ENCODE measurements at regions not wholly inside any gene's neighbourhood (a gene's known extent, or its start where the extent isn't known, plus 50 kb on each side); places are given as distances from the start of the nearest gene placed in this dataset.

DNA sequence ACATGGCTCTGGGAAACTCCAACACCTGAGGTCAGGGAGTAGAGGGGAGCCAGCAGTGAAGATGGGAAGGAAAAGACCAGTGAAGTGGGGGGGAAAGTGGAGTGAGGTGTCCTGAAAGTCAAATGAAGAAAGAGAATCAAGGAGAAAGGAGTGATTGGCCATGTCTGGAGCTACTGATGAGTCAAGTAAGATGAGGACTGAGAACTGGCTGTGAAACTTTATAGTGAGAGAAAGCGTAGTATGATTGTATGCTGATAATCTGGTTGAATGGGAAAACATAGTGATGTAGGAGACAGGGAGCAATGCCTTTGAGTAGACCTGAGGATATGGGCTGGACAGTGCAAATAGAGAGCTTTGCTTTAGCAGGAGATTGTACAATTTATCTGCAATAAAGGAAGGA is 183.6 kb upstream of the GMDS start:
- Mint-ChIP-seq H3K36me3 (no peaks in the 10 kb centered on the region), H3K4me3 (no peak overlapping the region), H3K9me3 (no peaks in the 10 kb centered on the region), H3K4me1 (ENCODE audit: low read depth in 2 of 2) (no peaks in the 10 kb centered on the region), H3K27me3 (no peaks in the 10 kb centered on the region), H3K27ac (no peak overlapping the region)
- DNase-seq (ENCODE audit: low spot score) (no peak), ATAC-seq (no peak)

DNA sequence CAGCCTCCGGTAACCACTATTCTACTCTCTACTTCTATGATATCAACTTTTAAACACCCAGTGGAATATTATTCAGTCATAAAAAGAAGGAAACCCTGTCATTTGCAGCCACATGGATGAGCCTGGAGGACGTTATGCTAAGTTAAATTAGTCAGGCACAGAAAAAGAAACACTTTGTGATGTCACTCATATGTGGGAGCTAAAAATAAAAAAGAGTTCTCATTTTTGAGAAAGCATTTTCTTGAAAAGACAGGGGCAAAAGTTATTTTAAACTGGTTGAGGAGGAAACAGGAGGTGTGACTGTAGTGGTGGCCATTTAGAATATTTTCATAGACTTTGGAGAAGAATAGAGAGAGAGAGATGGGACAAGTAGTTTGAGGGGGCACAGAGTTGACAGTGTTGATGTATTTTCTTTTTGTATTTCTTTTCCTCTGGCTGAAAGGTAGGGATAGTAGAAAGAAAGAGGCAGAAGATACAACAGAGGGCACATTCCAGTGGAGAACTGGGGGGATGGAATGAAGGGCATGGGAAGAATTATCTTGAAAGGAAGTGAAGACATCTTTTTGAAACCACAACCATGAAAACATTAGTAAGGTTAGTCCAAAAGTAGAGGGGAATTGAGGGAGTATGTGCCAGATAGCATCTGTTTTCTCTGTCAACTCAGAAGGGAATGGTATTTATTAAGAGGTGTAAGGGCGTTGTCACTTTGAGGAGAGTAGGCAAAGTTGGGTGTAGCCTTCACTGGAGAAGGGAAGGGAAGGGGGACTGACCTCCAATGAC is 181.3 kb upstream of the GMDS start:
- ATAC-seq (no peak), DNase-seq (ENCODE audit: low spot score) (no peak)
- Mint-ChIP-seq H3K27me3 (no peaks in the 10 kb centered on the region), H3K27ac (no peak overlapping the region), H3K4me1 (ENCODE audit: low read depth in 2 of 2) (no peaks in the 10 kb centered on the region), H3K36me3 (no peaks in the 10 kb centered on the region), H3K9me3 (no peaks in the 10 kb centered on the region), H3K4me3 (no peak overlapping the region)

DNA sequence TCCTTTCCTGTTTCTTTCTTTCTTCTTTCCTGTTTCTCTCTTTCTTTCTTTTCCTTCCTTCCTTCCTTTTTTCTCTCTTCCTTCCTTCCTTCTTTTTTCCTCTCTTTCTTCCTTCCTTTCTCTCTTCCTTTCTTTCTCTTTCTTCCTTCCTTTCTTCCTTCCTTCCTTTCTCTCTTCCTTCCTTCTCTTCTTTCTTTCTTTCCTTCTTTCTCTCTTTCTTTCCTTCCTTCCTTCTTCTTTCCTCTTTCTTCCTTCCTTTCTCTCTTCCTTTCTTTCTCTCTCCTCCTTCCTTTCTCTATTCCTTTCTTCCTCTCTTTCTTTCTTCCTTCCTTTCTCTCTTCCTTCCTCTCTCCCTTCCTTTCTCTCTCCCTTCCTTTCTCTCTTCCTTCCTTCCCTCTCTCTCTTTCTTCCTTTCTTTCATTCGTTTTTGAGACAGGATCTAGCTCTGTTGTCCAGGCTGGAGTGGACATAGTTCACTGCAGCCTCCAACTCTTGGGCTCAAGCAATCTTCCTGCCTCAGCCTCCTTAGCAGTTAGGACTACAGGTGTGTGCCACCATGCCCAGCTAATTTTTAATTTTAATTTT is 170.8 kb upstream of the GMDS start:
- Mint-ChIP-seq H3K4me3 (no peak overlapping the region), H3K36me3 (no peaks in the 10 kb centered on the region), H3K27ac (no peak overlapping the region), H3K4me1 (ENCODE audit: low read depth in 2 of 2) (peaks cover 0 to 2% of the 10 kb centered on the region in 2 donors), H3K9me3 (no peaks in the 10 kb centered on the region), H3K27me3 (no peaks in the 10 kb centered on the region)
- ATAC-seq (no peak), DNase-seq (ENCODE audit: low spot score) (no peak)

DNA sequence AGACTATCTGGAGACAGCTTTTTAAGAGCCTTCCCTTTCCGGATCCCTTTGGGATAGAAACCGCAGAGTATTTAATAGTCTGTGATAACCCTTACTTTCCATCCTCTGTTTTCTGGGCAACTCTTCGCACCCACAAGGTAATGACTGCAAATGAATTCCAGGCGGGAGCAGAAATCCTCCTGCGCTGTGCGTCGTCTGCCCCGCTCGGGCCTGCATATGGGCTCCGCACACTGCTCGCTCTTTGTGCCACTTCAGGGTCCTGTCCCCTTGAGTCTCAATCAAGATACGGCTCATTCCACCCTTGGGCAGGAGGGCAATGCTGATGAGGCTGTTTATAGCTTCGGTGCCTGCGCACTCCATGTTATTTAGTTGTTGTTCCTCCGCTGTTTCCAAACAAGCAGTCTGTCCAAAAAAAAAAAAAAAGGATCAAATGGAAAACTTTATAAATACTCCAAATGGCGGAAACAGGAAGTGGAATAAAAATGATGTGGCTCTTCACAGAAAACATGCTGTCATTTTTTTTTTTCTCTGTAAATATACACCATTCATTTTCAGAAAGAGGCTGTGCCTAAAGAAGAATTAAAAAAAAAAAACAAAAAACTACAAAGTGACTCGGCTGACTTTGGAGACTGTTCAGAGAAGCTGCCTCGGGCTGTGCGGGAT is 169.6 kb upstream of the GMDS start:
- Mint-ChIP-seq H3K9me3 (no peaks in the 10 kb centered on the region), H3K27ac (no peak overlapping the region), H3K27me3 (no peaks in the 10 kb centered on the region), H3K36me3 (no peaks in the 10 kb centered on the region), H3K4me3 (no peak overlapping the region), H3K4me1 (ENCODE audit: low read depth in 2 of 2) (peaks cover 0 to 2% of the 10 kb centered on the region in 2 donors)
- DNase-seq (ENCODE audit: low spot score), result no peak
- no peak for ATAC-seq

DNA sequence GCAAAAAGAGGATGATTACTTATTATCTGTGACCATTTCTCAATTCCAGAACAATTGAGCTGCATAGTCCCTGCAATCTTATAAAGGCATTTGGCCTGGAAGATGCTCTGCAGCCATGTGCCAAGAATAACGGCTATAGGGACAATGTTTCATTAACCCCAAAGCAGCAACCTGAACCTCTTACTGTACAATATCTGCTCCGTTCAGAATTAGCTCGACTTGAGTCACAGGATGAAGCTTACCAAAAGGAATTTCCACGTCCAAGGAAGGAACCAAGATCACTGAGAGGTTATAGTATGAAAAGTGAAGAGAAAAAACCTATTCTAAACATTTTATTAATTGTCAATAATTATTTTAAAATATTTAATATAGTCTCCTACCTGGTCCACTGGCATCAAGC is 167.3 kb upstream of the GMDS start:
- no peak for ATAC-seq
- Mint-ChIP-seq H3K4me3 (no peak overlapping the region), H3K27ac (no peak overlapping the region), H3K9me3 (no peaks in the 10 kb centered on the region), H3K36me3 (no peaks in the 10 kb centered on the region), H3K27me3 (no peaks in the 10 kb centered on the region), H3K4me1 (ENCODE audit: low read depth in 2 of 2) (peaks cover 0 to 2% of the 10 kb centered on the region in 2 donors)
- DNase-seq (ENCODE audit: low spot score), result no peak

DNA sequence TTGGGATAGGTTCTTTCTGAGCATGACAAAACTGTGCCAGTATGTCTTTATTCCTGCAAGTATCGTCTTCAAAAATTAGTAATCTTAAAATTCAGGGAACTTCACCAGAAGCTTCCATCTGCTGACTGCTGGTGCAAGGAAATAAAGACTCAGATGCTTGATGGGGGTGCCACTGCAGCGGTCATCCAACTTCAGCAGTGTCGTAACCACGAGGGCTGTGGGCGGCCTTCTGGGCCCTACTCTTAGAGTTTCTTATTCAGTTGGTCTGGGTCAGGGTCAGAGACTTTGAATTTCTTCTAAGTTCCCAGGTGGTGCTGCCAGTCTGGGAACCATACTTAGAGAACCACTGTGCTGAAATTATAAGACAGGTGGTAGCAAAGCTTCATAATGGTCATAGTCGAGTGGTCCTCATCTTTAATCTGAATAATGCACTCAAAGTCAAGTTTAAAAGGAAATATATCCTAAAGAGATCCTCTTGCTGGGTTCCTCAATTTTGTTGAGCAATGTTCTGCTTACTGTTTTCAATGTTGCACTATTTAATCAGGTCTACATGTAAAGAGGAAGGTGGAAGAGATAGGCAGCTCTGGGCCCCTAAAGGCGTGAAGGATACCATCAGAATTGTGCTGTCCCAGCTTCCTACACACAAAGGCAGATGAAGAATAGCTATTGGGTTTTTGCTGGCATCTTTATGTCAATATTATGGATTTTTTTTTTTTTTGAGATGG is 165.4 kb upstream of the GMDS start:
- no peak overlapping the region for H3K4me3 Mint-ChIP-seq
- H3K27me3 Mint-ChIP-seq, result no peaks in the 10 kb centered on the region
- no peaks in the 10 kb centered on the region for H3K4me1 Mint-ChIP-seq (ENCODE audit: low read depth in 2 of 2)
- H3K36me3 Mint-ChIP-seq, result no peaks in the 10 kb centered on the region
- no peak for ATAC-seq
- no peak overlapping the region for H3K27ac Mint-ChIP-seq
- no peaks in the 10 kb centered on the region for H3K9me3 Mint-ChIP-seq
- DNase-seq (ENCODE audit: low spot score), result no peak

DNA sequence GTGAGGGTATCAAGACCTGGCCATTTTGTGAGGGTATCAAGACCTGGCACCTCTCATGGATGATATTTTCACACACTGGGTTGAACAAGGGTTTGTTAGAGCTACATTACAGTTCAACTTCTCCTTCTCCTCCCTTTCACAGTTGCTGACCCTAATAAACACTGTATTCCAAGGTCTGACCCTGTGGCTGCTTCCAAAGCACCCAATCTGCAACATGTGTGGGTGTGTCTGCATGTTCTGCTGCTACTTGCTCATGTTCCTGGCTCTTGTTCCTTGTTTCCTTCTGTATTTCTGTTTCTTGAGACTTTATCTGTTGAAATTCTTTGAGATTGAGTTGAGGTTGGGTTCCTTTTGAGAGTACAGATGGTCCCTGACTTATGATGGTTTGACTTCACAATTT is 162.1 kb upstream of the GMDS start:
- no peak for ATAC-seq

DNA sequence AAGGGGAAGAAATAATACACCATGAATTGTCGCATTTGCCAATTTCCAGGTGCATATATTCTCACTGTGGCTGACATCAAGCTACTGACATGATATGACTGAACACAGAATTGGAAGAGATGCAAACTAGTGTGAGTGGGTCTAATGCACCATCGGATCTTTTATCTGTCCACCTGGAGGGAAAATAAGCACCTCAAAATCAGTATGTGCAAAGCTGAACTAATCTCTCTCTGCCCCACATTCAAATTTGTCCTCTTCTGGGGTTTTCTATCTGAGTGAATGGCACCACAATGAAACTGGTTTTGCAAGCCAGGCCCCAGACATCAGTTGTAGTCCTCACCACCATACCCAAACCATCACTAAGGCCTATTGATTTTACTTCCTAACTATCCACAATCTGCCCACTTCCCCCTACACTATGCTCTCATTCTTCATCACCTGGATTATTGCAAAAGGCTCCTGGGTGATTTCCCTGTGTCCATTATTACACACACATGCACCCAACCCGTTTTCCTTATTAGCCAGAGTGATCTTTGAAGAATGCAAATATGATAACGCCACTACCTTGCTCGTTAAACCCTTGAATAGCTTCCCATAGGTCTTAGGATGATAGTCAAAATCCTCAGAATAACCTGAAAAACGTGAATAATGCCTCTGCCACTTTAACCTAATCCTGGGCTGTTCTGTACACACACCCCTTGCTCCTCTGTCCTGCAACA is 159.0 kb upstream of the GMDS start:
- ATAC-seq, result no peak
- Mint-ChIP-seq H3K4me1 (ENCODE audit: low read depth in 2 of 2) (no peaks in the 10 kb centered on the region), H3K27ac (no peak overlapping the region), H3K36me3 (no peaks in the 10 kb centered on the region), H3K4me3 (no peak overlapping the region), H3K9me3 (no peaks in the 10 kb centered on the region), H3K27me3 (no peaks in the 10 kb centered on the region)
- DNase-seq (ENCODE audit: low spot score), result no peak

More for the DNA sequence above, 162.1 kb upstream of the GMDS start:
- H3K36me3 Mint-ChIP-seq, result no peaks in the 10 kb centered on the region
- no peaks in the 10 kb centered on the region for H3K27me3 Mint-ChIP-seq
- no peaks in the 10 kb centered on the region for H3K9me3 Mint-ChIP-seq
- no peak for DNase-seq (ENCODE audit: low spot score)
- no peak overlapping the region for H3K4me3 Mint-ChIP-seq
- H3K27ac Mint-ChIP-seq, result no peak overlapping the region
- no peaks in the 10 kb centered on the region for H3K4me1 Mint-ChIP-seq (ENCODE audit: low read depth in 2 of 2)

DNA sequence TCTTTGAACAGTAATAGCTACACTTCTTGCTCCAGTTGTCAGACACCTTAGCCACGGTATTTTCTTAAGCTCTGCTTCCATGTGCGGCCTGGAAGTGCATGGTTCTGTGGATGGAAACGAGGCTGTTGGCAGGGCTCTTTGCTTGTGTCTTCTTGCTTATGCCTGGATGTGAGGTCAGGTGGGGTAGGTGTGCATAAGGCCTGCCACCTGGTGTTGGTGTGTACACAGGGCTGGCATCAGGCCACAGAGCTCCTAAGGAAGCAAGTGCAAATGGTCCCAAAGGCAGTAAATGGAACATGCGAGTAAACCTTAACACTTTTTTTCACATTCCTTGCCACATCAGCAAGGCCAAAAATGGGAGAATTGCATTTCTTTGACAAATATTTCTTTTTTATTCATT is 158.1 kb upstream of the GMDS start:
- Mint-ChIP-seq H3K27ac (no peak overlapping the region), H3K4me1 (ENCODE audit: low read depth in 2 of 2) (no peaks in the 10 kb centered on the region), H3K9me3 (no peaks in the 10 kb centered on the region), H3K27me3 (no peaks in the 10 kb centered on the region), H3K4me3 (no peak overlapping the region), H3K36me3 (no peaks in the 10 kb centered on the region)
- no peak for DNase-seq (ENCODE audit: low spot score)
- no peak for ATAC-seq

DNA sequence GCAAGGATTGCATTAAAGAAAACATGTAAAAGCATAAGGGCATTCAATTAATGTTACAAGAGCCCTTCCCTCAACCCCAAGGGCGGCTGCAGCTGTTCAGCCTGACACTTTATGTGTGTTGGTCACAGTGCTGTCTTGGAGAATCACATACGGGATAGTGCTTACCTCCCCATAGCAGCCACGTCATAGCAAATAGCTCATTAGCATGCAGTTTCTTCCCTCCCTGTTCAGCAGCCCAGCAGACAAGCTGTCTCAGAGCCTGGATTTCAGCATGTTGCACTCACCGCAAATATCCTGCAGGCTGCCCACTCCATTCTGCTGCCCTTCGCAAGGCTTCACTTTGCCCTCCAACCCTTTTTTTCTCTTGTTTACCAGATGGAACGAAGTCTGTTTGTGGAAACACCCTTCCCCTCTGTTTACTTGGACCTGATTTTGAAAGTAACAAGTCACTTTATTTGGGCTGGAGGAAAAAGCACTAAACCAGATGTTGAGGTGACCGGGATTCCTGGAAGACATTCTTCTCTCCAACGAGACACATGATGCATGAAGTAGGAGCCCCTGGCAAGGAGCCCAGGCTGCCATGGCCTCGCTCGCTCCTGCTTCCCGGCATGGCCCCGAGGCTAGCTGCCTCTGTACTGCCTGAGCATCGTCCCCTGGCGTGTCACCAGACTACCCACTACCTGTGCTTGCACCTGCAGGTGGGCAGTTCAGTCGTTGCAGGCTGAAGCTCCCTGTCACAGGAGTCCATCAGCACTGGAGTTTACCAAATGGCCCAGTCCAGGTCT is 151.6 kb upstream of the GMDS start:
- H3K36me3 Mint-ChIP-seq, result no peaks in the 10 kb centered on the region
- H3K9me3 Mint-ChIP-seq, result no peaks in the 10 kb centered on the region
- H3K27ac Mint-ChIP-seq, result no peak overlapping the region
- no peak overlapping the region for H3K4me3 Mint-ChIP-seq
- no peaks in the 10 kb centered on the region for H3K27me3 Mint-ChIP-seq
- DNase-seq (ENCODE audit: low spot score), result no peak
- ATAC-seq, result no peak
- no peaks in the 10 kb centered on the region for H3K4me1 Mint-ChIP-seq (ENCODE audit: low read depth in 2 of 2)

DNA sequence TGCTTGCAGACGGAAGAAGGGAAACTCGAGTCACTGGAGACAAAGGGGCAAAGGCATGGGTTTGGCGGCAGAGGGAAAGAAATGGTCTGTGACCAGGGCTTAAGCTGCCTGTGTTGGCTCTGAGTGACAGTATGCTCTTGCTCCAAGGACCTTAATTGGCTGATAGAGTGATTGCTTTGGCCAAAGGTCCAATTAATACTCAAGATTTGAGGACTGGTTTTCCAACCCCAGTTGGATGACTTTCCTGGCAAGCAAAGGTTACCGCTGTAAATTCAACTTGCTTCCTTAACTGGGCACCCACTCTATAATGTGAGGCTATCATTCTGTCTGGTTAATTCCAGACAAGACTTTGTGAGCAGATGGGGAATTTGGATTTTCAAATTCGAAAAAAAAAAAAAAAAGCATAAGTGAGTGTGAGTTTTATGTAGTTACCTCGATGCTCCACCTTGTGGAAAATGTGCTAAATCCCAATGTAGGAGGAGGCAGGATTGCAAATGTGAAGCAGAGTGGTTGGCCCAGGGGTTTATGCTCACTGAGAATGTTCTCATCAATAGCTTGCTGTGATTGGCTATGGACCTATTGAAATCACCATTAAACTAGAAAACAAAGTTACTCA is 150.7 kb upstream of the GMDS start:
- no peaks in the 10 kb centered on the region for H3K4me1 Mint-ChIP-seq (ENCODE audit: low read depth in 2 of 2)
- no peak for ATAC-seq
- no peaks in the 10 kb centered on the region for H3K9me3 Mint-ChIP-seq
- no peak overlapping the region for H3K4me3 Mint-ChIP-seq
- H3K27me3 Mint-ChIP-seq, result no peaks in the 10 kb centered on the region
- H3K36me3 Mint-ChIP-seq, result no peaks in the 10 kb centered on the region
- H3K27ac Mint-ChIP-seq, result no peak overlapping the region
- DNase-seq (ENCODE audit: low spot score), result no peak

DNA sequence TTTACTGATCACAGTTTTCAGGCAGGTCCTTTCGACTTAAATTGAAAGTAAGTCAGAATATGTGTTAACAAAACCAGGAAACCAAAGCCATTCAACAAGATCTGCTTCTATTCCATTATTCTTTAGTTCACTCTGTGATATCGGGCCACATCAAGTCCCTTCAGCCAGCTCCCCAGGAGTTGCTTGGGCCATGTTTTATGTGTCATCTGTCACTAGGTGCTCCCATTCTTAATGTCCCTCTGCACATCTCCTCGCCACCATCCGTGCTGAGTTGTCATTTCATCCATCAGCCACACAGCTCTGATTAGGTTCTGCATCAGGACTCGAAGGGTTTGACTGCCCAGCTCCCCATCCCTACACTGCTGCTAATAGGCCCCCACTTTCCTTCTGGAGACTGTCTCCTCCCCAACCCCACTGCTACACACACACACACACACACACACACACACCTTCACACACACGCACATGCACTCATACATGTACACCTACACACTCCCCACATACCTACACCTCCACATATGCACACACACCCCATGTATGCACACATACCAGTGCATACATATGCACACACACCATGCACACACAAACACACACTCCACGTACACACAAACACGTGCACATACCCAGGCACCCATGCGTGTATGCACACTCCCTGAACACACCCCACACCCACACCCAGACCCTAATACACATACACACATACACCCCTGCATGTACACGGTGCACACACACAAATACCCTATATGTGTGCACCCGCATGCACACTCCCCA is 143.3 kb upstream of the GMDS start:
- H3K36me3 Mint-ChIP-seq, result peaks cover 5% of the 10 kb centered on the region
- H3K27me3 Mint-ChIP-seq, result no peaks in the 10 kb centered on the region
- ATAC-seq (no peak), DNase-seq (ENCODE audit: low spot score) (no peak)
- H3K9me3 Mint-ChIP-seq, result no peaks in the 10 kb centered on the region
- no peak overlapping the region for H3K4me3 Mint-ChIP-seq
- H3K4me1 Mint-ChIP-seq (ENCODE audit: low read depth in 2 of 2), result peaks cover 0 to 16% of the 10 kb centered on the region in 2 donors
- no peak overlapping the region for H3K27ac Mint-ChIP-seq

Measured in natural killer cell treated with Interleukin-12 subunit alpha and Interleukin-12 subunit beta and Interleukin-15 and Interleukin-18, amount 100 ng/mL, for 72 hours (primary cell).